Uterus (tissue), 2 donors: ENCODE measurements at regions not wholly inside any gene's neighbourhood (a gene's known extent, or its start where the extent isn't known, plus 50 kb on each side); places are given as distances from the start of the nearest gene placed in this dataset.

ENCODE experiments used
- CTCF ChIP-seq, 4 experiments: fragments of 200-600 bp in 2 of 4; fragments of 450-650 bp in 2 of 4; sonication (generic) in 2 of 4; IDR thresholded peaks; one replicate each; pipeline ENCODE4 v1.5.1; 2016 to 2019; ENCODE audit warnings: antibody characterized with exemption in 4 of 4, mild to moderate bottlenecking in 2 of 4, moderate library complexity in 1 of 4
- POLR2A ChIP-seq, 2 donors: fragments of 450-650 bp; IDR thresholded peaks; one replicate each; pipeline ENCODE4 v1.6.1; 2016; ENCODE audit warnings: antibody characterized with exemption in 2 of 2, mild to moderate bottlenecking in 1 of 2, moderate library complexity in 1 of 2

GRCh38 chr1:194693244-194693643, 1506.8 kb upstream of the B3GALT2 start:
- TF ChIP-seq CTCF (IDR thresholded peaks at IDR 0.05) (no peak), POLR2A (IDR thresholded peaks at IDR 0.05) (no peak)
